HG02798 (cell line): ENCODE measurements at regions not wholly inside any gene's neighbourhood (a gene's known extent, or its start where the extent isn't known, plus 50 kb on each side); places are given as distances from the start of the nearest gene placed in this dataset.

ENCODE experiments used
- ATAC-seq: cut with Tn5 transposase; IDR thresholded peaks from one replicate; pipeline ENCODE4 v1.9.1; 2021; ENCODE audit warnings: mild to moderate bottlenecking; ENCODE audit not compliant: unreplicated experiment, poor library complexity

DNA sequence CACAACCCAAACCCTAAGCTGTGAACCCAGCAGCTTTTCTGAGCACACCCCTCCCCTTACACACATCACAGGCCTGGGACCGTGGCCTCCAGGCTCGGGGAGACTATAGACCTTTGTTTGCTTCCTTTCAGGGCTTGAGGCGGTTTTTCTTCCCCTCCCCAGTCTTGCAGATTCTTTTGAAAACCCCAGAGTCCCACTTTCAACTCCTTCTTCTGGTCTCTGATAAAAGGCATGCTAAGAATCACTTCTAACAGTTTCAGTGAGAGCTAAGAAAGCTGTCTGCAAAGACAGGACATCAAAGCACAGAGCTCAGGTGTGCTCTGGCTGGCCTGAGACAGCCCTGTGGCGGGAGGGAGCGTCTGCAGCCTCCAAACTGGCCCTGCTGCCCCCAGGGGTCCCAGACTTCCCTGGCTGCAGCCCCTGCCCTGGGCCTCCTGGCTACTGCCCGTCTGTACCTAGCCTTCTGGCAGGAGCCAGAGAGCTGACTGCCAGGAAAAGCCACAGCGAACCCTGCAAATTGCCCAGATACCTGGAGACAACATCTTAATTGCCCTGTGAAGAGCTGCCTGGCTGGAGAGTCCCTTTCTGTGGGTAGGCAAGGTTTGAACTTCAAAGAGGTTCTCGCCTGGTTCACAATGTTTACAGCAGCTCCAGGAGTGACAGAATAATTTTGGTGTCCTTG, 138.9 kb downstream of the GADD45G start:
- peak; percentile 59 for ATAC-seq

DNA sequence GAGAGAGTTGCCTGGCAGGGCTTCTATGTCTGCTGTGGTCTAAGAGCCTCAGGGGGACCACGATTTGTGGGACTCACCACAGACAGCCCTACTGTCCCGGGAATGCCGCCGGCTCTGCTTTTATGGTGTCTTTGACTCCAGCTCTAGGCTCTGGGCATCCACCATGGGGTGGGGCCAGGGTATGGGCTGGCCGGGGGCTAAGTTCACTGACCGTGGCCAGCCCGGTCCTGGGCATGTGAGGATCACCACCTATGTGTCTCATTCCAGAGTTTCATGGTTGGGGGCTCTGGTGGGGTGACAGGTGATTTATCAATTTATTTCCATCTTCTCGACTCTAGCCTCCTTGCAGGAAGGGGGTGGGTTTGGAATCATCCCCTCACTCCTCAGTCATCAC, 139.4 kb downstream of the GADD45G start:
- no peak for ATAC-seq

DNA sequence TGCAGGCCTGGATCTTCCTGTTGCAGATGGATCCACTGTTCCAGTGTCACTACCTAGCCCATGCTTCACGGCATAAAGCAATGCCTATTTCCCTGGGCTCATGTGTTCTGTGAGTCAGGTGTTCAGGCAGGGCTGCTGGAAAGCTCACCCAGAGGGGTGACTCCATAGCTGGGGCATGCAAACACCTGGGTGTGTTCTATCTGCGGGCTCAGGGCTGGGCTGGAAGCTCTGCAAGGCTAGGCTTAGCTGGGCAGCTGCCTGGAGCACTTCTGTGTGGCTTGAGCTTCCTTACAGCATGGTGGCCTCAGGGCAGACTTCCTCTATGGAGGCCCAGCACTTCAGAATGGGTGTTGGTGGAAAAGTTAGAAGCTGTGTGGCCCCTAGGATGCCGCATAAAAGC, 139.9 kb downstream of the GADD45G start:
- no peak for ATAC-seq

DNA sequence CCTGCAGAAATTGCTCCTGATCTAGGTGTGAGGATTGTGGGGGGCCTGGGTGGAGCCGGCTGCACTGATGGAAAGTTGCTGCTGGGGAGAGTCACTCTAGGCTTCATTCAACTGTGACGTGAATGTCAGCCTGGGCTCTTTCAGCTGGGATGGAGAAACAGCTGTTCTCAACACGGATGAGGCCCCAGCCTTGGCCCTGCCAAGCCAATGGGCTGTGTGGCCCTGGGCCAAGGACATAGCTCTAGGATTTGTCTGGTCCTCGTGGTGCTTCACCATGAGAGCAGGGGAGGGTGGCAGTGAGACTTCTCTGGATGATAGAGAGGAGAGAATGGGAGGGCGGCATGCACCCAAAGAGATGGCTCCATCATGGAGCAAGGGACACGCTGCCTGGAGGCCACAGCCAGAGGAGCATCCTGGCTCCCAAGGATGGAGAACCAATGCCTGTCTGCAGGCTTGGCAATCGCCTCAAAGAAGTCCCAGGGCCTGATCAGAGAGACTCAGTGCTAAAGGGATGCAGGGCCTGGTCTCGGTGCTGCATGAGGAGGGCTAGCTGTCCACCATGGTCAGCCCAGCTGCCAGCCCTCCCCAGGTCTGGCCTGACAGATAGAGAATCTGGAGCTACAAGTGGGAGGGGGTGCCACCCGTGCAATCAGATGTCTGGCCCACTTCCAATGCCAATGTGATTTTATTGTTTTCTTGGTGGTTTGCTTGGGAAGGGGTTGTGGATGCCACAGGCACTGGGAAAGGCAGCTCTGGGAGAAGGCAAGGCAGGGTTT, 141.0 kb downstream of the GADD45G start:
- no peak for ATAC-seq

DNA sequence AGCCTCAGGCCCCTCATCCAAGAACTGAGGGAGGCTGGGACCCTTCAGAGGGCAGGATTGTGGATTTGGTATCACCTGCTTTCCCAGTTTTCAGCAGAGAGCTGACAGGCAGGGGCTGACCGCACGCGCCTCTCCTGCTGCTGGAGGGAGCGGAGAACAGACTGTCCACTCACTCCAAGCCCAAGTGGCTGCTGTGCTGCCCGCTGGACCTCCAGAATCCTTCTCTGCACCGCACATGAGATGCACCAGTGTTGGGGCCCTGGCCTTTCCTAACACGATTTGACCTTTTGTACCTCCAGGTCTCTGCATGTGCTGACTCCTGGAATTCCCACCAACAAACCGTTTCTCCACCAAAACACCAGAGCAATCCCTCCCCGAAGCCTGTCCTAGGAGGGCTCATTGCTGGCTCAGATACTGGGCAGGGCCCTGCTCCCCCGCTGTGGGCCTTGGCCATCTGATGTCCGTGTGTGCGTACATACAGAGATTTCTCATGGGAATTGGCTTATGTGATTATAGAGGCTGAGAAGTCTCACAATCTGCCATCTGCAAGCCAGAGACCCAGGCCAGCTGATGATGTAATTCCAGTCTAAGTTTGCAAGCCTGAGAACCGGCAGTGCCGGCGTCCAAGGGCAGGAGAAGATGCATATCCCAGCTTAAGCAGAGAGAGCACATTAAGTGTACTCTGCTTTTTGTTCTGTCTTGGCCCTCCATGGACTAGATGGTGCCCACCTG, 141.7 kb downstream of the GADD45G start:
- no peak for ATAC-seq

DNA sequence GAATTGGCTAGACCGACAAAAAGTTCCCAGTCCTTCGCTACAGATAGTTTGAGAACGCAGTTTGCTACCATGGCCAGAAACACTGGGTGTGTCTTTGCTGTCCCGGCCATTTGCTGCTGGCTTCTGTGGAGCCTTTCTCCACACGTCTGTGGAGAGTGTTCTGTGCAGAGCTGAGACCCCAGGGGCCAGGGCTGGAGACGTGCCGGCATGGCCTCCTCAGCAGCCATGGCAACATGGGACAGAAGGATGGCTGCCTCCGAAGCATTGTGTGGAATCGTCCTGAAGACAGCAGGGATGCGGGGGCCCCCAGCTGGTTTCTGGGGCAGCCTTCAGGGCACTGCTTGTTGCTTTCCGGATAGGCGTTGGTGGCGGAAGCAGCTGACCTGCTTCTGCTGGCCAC, 142.8 kb downstream of the GADD45G start:
- ATAC-seq, result no peak

DNA sequence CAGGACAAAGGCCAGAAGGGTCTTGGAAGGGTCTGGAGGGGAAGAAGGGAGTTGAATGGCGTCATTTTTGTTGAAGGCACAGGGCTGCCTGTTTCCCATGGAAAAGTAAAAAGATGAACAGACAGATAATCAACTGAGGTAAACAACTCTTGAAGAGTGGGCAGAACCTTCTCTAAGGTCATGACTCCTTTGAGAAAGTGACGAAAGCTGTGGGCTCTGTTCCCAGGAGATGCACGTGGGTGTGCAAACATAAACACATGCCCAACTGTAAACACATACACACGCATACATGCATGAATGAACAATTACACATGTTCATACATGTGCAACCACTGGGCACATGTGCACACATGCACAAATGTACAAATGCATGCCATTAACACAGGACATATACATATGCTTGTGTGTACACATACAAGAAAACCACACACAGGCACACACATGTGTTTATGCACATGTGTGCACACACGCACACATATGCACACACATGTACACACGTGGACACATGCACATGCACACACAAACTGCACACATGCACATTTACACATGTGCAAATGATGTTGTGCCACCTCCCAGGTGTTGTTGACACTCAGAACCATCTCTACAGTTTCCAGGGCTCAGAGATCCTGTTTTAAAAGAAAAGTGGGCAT, 143.3 kb downstream of the GADD45G start:
- ATAC-seq, result no peak

DNA sequence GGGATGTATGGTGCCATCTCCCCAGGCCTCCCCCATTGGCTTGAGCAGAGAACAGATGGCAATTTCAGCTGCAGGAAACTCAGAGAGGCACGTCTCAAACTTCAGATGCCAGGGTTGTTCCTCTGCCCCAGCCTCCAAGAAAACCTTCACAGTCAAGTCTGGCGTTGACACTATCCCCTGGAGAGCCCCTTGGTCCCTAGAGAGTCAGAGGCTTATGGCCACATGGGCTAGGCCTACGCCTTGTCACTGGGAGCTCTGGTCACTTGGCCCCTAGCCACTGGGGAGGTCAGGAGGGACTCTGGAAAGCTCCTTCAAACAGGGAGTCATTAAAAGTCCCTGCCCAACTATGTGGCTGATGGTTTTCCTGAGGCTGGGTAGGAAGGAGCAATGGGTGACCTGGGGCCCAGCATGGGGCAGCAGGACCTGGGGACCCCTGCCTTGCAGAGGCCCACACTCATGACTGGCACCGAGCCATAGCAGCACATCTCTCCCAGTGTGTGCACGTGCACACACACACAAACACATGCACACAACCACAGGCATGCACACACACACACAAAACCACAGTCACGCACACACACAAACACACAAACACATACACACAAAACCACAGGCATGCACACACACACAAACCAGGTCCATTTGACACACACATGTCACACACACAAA, 144.2 kb downstream of the GADD45G start:
- ATAC-seq, result no peak

DNA sequence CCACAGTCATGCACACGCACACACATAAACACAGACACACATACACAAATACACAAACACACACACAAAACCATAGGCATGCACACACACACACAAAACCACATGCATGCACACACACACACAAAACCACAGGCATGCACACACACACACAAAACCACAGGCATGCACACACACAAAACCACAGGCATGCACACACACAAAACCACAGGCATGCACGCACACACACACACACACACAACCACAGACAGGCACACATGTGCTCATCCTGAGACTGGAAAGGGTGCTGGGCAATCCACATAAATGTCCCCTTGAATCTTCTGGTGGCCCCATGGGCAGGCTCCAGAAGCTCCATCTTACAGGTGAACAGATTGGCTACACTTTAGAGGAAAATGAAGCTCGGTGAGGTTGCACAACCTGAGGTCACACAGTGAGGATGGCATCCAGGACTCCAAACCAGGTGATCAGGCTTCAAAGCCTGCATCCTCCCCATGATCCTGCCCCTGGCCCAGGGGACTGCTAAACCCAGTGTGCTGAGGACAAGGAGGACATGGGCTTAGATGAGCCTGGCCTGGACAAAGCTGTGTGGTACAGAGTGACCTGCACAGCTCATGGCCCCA, 144.8 kb downstream of the GADD45G start:
- ATAC-seq, result no peak

DNA sequence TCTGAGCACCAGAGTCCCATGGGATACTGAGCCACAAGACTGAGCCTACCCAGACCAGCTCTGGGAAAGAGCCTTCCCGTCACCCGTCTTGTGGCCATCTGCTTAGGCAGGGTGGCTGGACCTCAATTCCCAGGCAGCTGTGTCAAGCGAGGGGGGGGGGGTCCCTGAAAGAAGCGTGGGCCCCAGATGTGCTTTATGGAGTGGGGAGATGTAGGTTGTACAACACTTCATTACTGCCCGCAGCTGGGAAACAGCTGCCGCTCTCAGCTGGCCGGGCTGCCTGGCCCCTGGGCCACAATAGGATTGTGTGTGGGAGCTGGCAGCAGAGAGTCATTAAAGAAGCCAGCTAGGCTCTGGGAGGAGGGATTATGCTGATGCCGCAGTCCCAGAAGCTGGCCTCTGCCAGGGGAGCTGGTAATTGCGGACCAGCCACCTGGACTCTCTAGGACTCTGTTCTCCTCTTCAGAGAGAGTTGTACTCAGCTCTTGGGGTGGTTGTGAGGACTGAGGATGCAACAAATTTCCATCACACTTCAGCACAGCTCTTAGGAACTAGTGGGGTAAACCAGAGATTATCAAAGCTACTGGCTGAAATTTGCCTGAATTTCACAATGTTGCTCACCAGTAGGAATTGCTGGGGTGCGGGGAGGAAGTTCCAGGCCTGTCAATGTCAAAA, 145.4 kb downstream of the GADD45G start:
- ATAC-seq, result no peak

DNA sequence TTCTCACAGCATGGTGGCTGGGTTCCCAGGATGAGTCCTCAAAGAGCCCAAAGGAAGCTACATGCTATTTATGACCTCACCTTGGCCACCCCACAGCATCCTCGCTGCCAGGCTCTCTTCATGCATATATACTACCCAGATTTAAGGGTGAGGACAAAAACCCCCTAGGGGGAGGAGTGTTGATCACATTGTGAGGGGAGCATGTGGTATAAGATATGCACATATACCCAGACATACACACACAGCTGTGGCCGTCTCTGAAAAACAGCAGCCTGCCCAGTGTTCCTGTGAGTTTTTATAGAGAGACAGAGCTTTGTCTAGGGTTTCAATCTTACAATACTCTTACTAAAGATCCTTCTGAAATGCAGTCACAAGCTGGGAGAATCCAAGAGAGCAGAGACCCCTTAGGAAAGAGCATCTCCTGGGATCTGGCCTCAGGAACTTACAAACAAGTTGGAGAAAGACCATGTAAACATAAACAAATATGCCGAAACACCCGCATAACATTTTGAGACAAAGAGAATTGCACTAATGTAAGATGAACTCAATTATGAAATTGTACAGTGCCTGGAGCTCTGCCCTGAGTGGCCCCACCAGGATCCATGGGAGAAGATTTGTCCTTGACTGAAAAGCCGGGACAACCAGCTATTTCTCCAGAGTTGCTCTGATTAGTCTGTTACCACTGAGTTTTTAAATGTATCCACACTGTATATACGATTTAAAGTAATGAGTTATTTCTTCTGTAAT, 146.4 kb downstream of the GADD45G start:
- no peak for ATAC-seq

DNA sequence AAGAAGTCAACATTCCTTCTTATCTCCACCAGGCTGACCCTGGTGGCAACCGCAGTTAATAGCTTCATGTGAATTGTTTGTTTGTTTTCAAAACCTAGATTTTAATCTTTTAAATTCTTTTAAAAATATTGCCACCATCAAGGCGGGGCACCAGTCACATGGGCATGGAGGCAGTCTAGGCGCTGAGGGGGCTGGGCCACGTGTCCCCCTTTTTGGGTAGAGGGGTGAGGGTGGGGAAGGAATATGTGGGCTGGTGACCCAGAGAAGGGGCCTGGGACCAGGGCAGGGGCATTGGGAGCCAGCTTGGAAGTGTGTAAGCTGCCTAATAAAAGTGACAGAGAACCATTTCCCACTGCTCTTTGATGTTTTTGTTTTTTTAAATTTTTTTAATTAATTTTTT, 147.3 kb downstream of the GADD45G start:
- ATAC-seq, result no peak

DNA sequence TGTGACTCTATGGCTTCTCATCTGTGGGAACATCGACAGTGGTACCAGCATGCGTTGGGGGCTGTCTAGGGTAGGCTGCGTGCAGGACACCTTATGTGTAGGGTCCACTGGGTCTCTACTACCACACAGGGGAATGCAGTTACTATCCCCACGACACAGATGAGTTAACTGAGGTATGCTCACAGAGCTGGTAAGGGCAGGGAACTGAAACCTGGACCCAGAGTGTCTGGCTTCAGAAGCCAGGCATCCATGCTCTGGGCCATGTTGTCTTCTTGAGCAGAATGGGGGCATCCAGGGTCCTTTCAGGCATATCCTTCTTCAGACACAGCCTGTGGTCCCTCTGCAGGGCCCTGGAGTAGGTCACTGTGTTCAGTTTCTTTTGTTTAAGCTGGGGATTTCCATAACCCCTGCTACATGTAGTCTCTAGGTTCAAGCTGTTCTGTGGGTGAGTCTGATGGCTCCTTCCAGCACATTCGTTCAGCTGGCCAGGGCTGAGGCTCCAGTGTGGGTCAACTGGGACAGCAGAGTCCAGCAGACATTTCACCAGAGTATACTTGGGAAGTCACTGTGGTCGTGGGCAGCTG, 148.8 kb downstream of the GADD45G start:
- peak; percentile 38 for ATAC-seq

DNA sequence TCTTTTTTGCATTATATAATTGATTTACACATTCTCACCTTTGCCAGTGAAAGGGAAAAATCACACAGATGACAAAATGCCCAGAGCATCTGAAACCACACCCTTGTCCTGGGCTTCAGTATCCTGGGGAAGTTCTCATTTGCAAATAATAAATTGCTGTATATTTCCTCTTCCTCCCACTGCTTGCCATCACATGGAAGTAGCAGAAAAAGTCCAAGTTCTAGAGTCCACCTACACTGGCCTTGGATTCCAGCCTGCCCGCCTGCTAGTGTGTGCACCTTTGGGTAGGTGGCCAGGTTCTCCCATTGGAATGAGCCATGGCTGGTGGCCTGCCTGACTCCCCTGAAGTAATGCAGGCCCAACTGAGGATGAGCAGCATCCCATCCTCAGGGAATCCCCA, 149.4 kb downstream of the GADD45G start:
- ATAC-seq, result no peak

DNA sequence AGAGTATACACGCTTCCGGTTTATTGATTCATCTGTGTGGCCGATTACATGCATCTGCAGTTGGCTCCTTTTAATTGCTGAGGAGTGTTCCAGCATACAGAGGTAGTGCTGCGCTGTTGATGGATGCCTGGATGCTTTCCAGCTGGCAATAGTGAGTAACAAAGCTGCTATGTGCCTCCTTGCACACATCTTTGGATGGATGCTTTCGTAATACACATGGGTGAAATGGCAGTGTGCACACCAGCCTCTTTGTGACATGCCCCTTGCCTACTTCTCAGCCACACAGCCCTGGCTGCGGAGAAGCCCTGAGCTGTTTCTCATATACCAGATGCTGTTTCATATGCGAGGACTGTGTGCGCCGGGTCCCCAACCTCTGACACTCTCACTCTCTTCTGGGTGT, 151.0 kb downstream of the GADD45G start:
- ATAC-seq, result no peak

DNA sequence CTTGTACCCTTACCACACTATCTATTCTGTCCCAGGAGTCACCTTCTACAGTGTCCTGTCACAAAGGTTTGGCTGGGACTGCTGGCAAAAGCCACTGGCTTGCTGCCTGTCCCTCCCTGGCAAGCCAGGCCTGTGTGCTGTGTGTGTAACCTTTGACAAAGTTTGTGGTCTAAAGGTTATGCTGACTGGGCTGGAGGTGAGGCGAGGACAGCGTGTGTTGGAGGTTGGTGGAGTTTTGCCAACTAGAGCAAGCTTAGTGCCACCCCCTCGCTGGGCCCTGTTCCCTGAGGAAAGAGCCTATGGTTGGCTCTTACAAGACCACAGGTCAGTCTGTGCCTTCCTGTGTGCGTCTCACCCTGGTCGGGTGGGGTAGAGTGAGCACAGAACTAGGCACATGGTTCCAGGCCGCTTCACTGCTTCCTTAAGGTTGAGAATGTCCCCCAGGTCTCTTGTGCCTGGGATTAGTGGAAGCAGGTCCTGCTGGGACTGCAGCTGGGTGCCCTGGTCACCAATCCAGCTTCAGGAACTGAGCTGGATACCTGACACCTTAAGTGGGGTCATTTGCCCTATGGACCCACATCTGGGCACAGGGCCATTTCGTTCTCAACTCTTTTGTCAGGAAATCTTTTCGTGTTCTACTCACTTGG, 152.2 kb downstream of the GADD45G start:
- ATAC-seq, result no peak

DNA sequence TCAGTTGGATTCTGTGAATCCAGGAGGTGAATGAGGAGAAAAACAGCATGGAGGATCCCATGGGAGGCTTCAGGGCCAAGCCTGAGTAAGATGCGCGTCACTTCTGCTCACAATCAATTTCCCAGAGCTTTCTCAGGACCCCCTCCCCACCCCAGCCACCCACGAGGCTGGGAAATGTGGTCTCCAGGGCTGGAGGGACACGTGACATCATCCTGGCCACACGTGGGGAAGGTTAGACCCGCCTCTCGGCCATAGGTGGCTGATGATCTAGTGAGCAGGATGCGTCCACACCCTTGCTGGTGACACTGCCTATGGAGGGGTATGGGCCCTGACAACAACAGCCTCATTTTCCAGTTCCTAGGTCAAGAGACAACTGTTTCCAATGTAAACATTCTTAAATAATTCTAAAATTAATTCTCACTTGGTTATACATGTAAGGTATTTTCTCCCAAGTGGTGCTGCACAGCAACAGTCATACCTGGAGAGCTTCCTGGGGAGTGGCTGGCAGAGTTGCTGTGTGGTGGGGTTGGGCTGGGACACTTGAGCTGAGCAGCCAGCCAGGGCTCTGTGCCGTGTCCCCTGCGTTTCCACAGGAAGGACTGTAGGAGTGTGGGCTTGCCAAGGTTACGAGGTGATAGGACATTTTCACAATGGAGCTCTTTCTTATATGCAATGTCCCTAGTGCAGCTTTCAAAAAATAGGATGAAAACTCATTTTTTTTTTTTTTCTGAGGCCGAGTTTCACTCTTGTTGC, 153.1 kb downstream of the GADD45G start:
- ATAC-seq, result no peak
